ENCODE measurements at regions not wholly inside any gene's neighbourhood (a gene's known extent, or its start where the extent isn't known, plus 50 kb on each side); places are given as distances from the start of the nearest gene placed in this dataset.
A peak's percentile ranks its signal among the peaks of the same experiment; 100 is the strongest.
"Not testable (repeated sequence)": the region's sequence is repeated elsewhere in the genome, so short reads cannot be mapped to it uniquely, and the experiment has no call there.

DNA sequence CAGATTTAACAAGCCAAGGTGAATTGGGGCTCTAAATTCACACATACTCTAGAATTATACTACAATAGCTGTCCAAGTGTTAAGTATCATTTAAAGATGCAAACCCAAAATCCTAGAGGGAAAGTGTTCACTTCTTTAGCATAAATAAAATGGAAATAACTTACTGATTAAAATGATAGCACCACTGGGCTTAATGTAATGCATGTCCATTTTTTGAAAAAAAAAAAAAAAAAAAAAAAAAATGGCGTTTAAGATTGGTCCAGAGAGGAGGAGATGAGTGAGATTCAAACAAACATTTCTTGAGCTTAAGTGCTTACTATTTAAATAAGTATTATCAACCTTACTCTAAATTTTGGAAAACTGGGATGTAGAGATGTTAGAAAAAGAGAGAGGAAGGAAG is 251.5 kb upstream of the CWC22 start:
- DNase-seq = no peak

DNA sequence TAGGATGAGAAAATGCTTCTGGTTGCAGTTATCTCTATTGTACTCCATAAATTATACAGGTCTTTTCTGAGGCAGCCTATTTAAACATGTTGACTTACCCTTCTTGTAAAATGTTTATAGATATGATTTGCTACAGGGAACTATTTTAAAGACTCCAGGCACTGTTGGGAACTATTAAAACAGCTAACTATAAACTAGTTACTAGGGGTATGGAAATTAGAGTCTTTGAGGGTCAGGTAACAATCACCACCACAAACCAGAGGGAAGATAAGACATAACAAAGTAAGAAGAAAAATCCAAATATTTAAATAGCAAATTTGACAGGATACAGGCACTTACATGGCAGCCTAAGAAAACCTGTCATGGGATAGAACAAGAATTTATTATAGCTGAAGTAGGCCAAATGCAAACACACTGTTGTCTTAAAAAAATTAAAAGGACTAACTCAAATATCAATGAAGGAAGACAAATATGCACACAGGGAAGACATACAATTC is 251.0 kb upstream of the CWC22 start:
- DNase-seq = no peak

GRCh38 chr2:180257247-180257646 is 250.2 kb upstream of the CWC22 start:
- no peak for DNase-seq

DNA sequence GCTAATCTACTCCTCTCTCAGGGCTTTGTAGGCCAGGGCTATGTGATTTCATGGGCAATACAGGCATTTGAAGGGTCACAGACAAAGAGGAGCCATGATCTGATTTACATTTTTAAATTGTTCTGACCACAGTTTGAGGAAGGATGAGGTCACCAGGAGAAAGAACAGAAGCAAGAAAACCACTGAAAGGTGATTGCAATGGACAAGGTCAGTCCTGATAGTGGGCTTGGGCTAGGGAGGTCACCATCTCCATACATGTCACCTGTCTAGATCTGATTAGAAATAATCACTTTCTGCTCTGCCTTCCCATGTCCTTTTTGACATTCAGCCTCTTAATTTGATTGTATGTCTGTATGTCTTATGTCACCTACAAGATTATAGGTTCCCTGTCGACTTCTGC is 248.9 kb upstream of the CWC22 start:
- no peak for DNase-seq

DNA sequence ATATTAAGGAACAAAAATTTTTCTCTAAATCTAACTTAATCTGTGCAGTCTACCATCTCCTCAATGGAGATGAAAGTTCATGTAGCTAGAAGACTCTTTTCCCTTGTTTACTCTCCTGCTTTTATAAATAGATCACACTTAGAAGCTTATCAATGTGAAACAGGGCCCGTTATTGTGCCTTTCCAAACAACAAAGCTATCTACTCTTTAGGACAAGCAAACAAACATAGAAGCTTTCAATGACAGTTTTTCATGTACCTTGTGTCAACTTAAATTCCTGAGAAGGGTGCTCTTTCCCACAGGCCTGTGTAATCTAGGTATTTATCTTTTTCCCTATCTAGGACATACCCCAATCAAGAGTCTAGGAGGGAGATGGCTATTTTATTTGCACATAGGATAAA is 247.8 kb upstream of the CWC22 start:
- DNase-seq = no peak

DNA sequence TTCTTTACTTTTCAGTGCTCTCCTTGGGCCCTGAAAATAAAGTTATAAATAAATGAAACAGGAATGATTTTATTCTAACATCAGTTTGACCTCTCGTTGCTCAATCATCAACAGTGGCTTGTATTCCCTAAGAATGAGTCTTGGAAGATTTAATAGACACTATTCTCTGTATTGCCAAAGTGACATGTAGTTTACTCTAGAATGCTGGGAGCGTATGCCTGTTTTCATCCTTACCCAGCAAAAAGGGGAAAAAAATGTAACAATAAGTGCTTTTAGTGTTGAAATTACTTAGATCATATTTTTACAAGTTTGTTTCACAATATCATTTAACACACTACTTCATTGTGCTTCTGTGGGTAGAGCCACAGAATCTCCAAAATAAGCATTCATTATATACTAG is 240.6 kb upstream of the CWC22 start:
- no peak for DNase-seq

DNA sequence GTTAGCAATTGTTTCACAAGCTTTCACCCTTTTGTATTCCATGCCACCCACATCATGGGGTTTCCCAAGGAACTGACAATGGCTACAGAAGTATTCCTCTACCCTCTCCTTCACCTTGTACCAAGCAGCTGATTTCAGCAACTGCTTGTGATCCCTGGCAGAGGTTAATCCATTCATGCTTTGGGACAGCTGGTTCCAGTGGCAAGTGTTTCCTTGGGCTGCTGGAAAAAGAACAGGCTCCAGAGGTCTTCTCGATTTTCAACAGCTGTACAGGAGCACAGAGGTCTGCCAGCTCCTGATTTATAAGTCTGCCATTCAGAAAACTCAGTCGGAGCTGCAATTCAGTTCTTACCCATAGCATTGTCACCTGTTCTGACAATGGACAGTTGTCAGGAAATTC is 239.2 kb upstream of the CWC22 start:
- DNase-seq = no peak

DNA sequence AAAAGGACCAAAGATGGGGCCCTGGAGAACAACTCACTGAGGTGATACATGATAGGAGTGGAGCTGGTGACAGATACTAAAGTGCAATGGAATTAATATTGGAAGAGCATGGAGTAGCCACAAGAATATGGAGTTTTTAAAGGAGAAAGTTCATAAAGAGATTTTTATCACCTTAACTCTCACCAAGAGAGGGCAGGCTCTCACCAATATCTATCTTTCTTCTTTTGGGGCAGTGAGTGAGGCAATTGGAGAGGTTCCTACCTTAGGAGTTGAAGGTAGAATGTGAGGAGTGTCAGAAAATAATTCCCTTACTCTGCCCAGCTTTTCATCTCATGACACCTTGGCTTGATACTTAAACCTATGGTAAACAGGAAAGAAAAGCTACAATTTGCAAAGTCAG is 233.7 kb upstream of the CWC22 start:
- peak; percentile 10 for DNase-seq

DNA sequence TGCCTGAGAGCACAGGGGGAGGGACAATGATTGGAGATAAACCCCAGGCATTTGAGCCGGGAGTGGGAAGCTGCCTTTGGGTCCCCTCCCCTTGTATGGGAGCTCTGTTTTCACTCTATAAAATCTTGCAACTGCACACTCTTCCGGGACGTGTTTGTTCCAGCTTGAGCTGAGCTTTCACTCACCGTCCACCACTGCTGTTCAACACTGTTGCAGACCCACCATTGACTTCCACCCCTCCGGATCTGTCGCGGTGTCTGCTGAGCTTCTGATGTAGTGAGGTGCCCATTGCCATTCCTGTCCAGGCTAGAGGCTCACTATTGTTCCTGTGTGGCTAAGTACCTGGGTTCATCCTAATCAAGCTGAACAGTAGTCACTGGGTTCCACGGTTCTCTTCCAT is 231.6 kb upstream of the CWC22 start:
- DNase-seq = no peak

DNA sequence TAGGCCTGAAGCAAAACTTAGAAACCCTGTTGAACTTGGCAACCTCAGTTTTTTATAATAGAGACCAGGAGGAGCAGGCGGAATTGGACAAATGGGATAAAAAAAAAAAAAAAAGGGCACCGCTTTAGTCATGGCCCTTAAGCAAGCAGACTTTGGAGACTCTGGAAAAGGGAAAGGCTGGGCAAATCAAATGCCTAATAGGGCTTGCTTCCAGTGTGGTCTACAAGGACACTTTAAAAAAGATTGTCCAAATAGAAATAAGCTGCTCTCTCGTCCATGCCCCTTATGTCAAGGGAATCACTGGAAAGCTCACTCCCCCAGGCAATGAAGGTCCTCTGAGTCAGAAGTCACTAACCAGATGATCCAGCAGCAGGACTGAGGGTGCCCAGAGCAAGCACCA is 229.0 kb upstream of the CWC22 start:
- not testable (repeated sequence) for DNase-seq

DNA sequence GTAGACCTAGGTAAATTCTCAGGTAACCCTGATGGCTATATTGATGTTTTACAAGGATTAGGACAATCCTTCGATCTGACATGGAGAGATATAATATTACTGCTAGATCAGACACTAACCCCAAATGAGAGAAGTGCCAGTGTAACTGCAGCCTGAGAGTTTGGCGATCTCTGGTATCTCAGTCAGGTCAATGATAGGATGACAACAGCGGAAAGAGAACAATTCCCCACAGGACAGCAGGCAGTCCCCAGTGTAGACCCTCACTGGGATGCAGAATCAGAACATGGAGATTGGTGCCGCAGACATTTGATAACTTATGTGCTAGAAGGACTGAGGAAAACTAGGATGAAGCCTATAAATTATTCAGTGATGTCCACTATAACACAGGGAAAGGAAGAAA is 228.4 kb upstream of the CWC22 start:
- not testable (repeated sequence) for DNase-seq

DNA sequence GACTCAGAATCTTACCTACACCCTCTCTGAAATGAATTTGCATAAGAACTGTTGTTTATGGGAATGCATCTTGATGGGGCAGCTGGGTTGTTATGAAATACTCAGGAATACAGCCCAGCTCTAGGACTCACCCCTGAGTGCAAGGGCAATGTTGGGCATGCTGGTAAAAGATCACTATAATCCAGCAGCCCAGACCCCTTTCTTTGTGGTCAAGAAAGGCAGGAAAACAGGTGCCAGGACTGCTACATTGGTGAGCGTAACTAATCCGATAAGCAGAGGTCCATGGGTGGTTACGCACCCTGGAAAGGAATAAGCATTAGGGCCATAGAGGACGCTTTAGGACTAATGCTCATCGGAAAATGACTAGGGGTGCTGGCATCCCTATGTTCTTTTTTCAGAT is 227.9 kb upstream of the CWC22 start:
- not testable (repeated sequence) for DNase-seq

GRCh38 chr2:180231015-180231414 is 223.9 kb upstream of the CWC22 start:
- no peak for DNase-seq

GRCh38 chr2:180227461-180227860 is 220.4 kb upstream of the CWC22 start:
- no peak for DNase-seq

GRCh38 chr2:180225118-180225517 is 218.0 kb upstream of the CWC22 start:
- no peak for DNase-seq

DNA sequence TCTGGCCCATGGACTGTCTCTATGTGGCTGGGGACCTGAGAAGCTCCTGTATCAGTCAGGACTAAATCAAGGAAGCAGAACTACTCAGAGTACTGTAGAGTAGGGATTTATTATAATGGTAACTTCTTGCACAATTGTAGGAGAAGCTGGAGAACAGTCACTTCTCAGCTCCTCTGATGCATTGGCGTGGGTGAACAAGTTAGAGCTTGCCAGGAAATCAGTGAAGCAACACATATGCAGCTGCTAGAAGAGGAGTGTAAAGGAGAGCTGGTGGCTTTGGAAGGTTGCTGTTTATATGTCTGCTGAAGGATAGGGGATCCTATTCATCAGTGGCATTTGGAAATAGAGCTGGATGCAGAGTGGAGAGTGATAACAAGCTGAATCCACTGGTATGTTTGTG is 215.5 kb upstream of the CWC22 start:
- DNase-seq = no peak

DNA sequence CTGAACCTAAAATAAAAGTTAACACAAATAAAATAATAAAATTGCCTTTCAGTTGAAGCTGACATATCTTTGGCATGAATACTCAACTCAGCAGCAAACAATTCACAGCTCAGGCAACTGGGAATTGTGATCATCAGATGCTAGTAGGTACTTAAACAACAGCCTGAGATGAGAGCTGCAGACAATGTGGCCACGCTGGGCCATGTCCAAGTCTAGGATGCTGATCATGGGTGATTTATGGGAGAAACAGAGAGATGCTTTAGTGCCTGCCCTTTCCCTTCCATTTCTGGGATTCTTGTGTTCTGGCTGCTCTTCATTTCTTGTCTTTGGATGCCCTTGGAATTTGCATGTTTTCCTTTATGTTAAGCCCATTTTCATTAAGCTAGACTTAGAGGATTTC is 212.4 kb upstream of the CWC22 start:
- no peak for DNase-seq

DNA sequence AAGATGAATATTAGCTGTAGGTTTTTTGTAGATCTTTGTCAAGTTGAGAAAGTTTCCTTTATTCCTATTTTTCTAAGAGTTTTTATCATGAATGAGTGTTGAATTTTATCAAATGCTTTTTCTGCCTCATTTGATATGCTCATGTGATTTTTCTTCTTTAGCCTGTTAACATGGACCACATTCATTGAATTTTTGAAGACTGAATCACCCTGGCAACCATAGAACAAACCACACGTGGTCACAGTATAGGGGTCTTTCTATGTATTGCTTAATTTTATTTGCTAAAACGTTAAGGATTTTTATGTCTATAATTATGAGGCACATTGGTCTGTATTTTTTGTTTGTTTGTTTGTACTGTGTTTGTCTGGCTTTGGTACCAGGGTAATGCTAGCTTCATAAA is 201.7 kb upstream of the CWC22 start:
- no peak for DNase-seq

DNA sequence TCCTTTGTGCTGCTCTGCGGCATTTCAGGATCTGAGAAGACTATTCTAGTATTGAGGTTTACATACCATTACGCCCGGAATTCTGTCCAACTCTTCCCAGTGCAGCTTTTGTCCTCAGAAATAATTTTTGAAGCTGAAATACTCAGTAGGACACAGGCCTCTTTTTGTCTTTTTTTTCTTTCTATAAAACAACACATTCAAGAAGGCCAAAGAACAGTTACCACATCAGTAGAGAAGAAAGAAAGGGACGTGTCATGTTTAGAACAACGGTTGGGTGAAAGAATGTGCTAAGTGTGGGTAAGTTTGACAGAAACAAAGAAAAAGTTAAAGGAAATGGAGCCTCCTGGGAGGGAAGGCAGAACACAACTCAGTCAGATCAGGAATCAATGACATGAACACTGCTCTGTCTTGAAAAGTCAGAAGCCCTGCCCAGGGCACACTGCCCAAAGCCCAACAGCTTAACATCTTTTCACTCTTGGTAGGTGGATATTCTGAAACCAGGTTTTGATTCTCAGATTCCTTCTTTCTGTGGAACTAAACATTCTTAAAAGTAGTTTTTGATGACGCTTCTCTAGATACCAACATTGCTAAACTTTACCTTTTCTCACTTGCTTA is 198.6 kb upstream of the CWC22 start:
- DNase-seq = no peak

DNA sequence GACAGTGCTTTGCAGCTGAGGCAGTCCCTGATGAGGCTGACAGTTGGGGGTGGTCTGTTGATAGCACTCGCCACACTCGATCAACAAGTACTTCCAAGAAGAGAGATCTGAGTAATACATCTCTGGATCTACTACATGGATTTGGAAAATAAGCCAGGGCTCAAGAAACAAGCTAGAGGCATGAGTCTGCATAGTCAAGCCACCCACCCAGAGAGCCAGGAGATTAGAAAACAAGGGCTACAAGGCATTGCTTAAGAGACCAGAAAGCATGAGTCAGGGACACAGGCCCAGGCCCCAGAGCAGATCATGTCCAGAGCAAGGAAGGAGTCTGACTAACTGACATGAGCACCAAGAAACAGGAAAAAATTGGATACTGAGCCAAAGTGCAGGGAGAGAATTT is 196.9 kb upstream of the CWC22 start:
- no peak for DNase-seq

DNA sequence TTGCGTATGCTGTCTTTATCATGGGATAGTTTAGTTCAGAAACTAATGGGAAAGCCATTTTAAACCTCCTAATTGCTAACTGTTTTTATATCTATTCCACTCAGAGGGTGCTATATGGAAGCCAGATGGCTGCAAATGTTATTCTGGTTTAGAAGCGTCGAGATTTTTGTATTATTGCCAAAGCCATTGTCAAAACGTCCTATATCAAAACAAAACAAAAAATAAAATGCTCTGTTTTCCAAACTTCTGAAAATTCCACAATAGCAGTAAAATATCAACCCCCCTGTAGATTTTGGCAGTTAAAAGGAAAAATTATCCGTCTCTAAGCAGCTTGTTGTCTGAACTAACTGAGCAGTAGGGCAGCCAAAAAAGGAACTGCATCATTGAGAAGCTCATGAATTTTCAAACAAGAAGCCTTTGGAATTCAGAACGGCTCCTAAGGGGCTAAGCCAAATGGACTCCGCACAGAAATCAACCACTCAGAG is 195.4 kb upstream of the CWC22 start:
- DNase-seq = no peak

GRCh38 chr2:180196419-180196977 is 189.4 kb upstream of the CWC22 start:
- no peak for DNase-seq

- DNase-seq = no peak
Observed at GRCh38 chr2:180195847-180196246, 188.8 kb upstream of the CWC22 start.

GRCh38 chr2:180191432-180192124 is 184.5 kb upstream of the CWC22 start:
- no peak for DNase-seq

Measured in 8988T (cell line).